Ovary (tissue), 7 donors: ENCODE measurements at regions not wholly inside any gene's neighbourhood (a gene's known extent, or its start where the extent isn't known, plus 50 kb on each side); places are given as distances from the start of the nearest gene placed in this dataset.

Experiments
- DNase-seq, 5 donors: peaks; one replicate each; pipeline ENCODE4 v3.0.0-alpha.2; 2019 to 2020
- H3K27ac ChIP-seq, 2 donors: fragments of 200-600 bp; one replicate each; pipeline versions ENCODE4 v1.5.1 to v1.8.0; 2019 to 2022
- H3K27me3 ChIP-seq: fragments of 200-600 bp; one replicate; pipeline ENCODE4 v1.8.0; 2022
- H3K36me3 ChIP-seq: fragments of 200-600 bp; sonication (generic); one replicate; pipeline ENCODE4 v1.5.1; 2019
- H3K4me1 ChIP-seq: one replicate; pipeline ENCODE4 v1.8.1; 2013; ENCODE audit warnings: mild to moderate bottlenecking, moderate library complexity; ENCODE audit not compliant: insufficient read depth
- H3K4me3 ChIP-seq: fragments of 200-600 bp; sonication (generic); one replicate; pipeline ENCODE4 v1.5.1; 2017
- H3K9me3 ChIP-seq, 2 donors: fragments of 200-600 bp in 1 of 2; sonication (generic) in 1 of 2; one replicate each; pipeline versions ENCODE4 v1.5.1 to v1.8.1; 2013 to 2019; ENCODE audit warnings: mild to moderate bottlenecking in 1 of 2, moderate library complexity in 1 of 2
- EP300 ChIP-seq: sonication (generic); formaldehyde crosslinking; IDR thresholded peaks from one replicate; pipeline ENCODE4 v1.6.1; 2017; ENCODE audit warnings: antibody characterized with exemption
- POLR2A ChIP-seq: fragments of 450-650 bp; IDR thresholded peaks from one replicate; pipeline ENCODE4 v1.6.1; 2017; ENCODE audit warnings: antibody characterized with exemption, mild to moderate bottlenecking, moderate library complexity
- WGBS, 3 donors: extraction: QIAGEN DNeasy Blood & Tissue Kit in 1 of 3; methylation state at CpG; one replicate each; pipeline versions ENCODE4 v1.1.5 to v1.1.7; 2013 to 2017; 5-methylcytosine and 5-hydroxymethylcytosine counted together
- intact Hi-C, 4 donors: fragments of 100-400 bp; cut with DNase I; formaldehyde crosslinking; loops; one replicate each; pipeline versions ENCODE4 v1.11.0 to v1.15.1; 2022 to 2023
- TF ChIP-seq, protein P1 (sequence below), 3 donors: fragments of 450-650 bp in 2 of 3; fragments of 200-600 bp in 1 of 3; IDR thresholded peaks; one replicate each; pipeline versions ENCODE4 v1.5.1 to v1.8.0; 2016 to 2022; ENCODE audit warnings: antibody characterized with exemption in 3 of 3, mild to moderate bottlenecking in 1 of 3
- donor health status: DM: no; HTN: no; CAD: no; lungs with moderate emphysema.
- donor health status: DM: no; HTN: no; CAD: no.
- donor health status: Bipolar disorder and iron deficiency.
- donor health status: DM: no; HTN: no; CAD: no.
- donor health status: DM: yes; HTN: yes; CAD: no.

- DNase-seq: no peak
- intact Hi-C loops: no loop called here
- no peak for TF ChIP-seq EP300
- TF ChIP-seq POLR2A: no peak
- TF ChIP-seq, protein P1, sequence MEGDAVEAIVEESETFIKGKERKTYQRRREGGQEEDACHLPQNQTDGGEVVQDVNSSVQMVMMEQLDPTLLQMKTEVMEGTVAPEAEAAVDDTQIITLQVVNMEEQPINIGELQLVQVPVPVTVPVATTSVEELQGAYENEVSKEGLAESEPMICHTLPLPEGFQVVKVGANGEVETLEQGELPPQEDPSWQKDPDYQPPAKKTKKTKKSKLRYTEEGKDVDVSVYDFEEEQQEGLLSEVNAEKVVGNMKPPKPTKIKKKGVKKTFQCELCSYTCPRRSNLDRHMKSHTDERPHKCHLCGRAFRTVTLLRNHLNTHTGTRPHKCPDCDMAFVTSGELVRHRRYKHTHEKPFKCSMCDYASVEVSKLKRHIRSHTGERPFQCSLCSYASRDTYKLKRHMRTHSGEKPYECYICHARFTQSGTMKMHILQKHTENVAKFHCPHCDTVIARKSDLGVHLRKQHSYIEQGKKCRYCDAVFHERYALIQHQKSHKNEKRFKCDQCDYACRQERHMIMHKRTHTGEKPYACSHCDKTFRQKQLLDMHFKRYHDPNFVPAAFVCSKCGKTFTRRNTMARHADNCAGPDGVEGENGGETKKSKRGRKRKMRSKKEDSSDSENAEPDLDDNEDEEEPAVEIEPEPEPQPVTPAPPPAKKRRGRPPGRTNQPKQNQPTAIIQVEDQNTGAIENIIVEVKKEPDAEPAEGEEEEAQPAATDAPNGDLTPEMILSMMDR (IDR thresholded peaks at IDR 0.05): no peak
- Histone ChIP-seq H3K9me3 (no peaks in the 10 kb centered on the region), H3K36me3 (no peaks in the 10 kb centered on the region), H3K27me3 (no peaks in the 10 kb centered on the region), H3K27ac (no peak overlapping the region), H3K4me1 (no peaks in the 10 kb centered on the region), H3K4me3 (no peak overlapping the region)
- 12 to 15% (median 13%) methylated on average over 1 of the region's 1 CpG for WGBS, 3 donors
These were observed 368.6 kb downstream of the HNRNPD start for GRCh38 chr4:82005158-82005557.

- H3K36me3 ChIP-seq: no peaks in the 10 kb centered on the region
- no peak for DNase-seq
- no peak for TF ChIP-seq EP300
- TF ChIP-seq, protein P1 (IDR thresholded peaks at IDR 0.05): no peak
- no peak for TF ChIP-seq POLR2A
These were observed 376.5 kb downstream of the HNRNPD start for GRCh38 chr4:81997313-81997712.

DNA sequence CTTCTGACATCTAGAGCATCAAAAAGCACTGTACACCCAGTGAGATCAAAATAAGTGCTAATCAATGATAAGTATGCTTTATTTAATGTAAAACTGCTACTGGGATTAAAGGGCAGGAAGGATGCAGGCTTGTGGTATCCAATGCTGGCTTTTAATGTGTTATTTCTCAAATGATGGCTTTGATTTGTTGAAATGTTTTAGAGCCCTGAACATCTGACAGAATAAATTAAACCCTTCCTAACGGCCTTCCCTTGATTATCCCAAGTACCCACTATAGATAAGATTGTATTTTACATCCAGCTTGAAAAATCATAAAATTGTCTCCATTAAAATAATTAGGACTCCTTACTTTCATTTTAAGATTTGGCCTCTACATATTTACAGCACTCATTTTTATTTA is 382.9 kb downstream of the HNRNPD start:
- no peaks in the 10 kb centered on the region for H3K27me3 ChIP-seq
- H3K4me3 ChIP-seq: no peak overlapping the region
- H3K9me3 ChIP-seq: no peaks in the 10 kb centered on the region
- intact Hi-C loops: no loop called here
- H3K4me1 ChIP-seq: no peaks in the 10 kb centered on the region
- no peak for TF ChIP-seq EP300
- TF ChIP-seq POLR2A: no peak
- TF ChIP-seq, protein P1 (IDR thresholded peaks at IDR 0.05): no peak
- WGBS, 3 donors: 0 to 16% (median 4%) methylated on average over 1 of the region's 1 CpG
- no peak overlapping the region for H3K27ac ChIP-seq
- no peak for DNase-seq
- no peaks in the 10 kb centered on the region for H3K36me3 ChIP-seq

More at GRCh38 chr4:81997313-81997712, 376.5 kb downstream of the HNRNPD start:
- intact Hi-C loops: no loop called here
- no peak overlapping the region for H3K27ac ChIP-seq
- no peaks in the 10 kb centered on the region for H3K9me3 ChIP-seq
- H3K27me3 ChIP-seq: no peaks in the 10 kb centered on the region
- no peak overlapping the region for H3K4me3 ChIP-seq
- H3K4me1 ChIP-seq: no peaks in the 10 kb centered on the region
- 78 to 84% (median 84%) methylated on average over 2 of the region's 2 CpGs for WGBS, 3 donors

- 29 to 41% (median 30%) methylated on average over 4 of the region's 4 CpGs for WGBS, 3 donors
- no peak for DNase-seq
- no peaks in the 10 kb centered on the region for H3K27me3 ChIP-seq
- intact Hi-C loops: no loop called here
- H3K27ac ChIP-seq: no peak overlapping the region
- H3K36me3 ChIP-seq: no peaks in the 10 kb centered on the region
- no peaks in the 10 kb centered on the region for H3K9me3 ChIP-seq
- H3K4me1 ChIP-seq: no peaks in the 10 kb centered on the region
- TF ChIP-seq EP300: no peak
- TF ChIP-seq, protein P1 (IDR thresholded peaks at IDR 0.05): no peak
- no peak for TF ChIP-seq POLR2A
- no peak overlapping the region for H3K4me3 ChIP-seq
These were observed 383.6 kb downstream of the HNRNPD start for GRCh38 chr4:81990211-81990610.
